ENCODE measurements at regions not wholly inside any gene's neighbourhood (a gene's known extent, or its start where the extent isn't known, plus 50 kb on each side); places are given as distances from the start of the nearest gene placed in this dataset.
A peak's percentile ranks its signal among the peaks of the same experiment; 100 is the strongest.

- 0 out of 2 replicates have a peak, but pooled peaks cover 3% of the 10 kb centered on the region for H3K4me1 ChIP-seq (ENCODE audit: control insufficient read depth, insufficient read depth, low read length)
- no peak overlapping the region for H3K27ac ChIP-seq (ENCODE audit: extremely low read depth, low read depth, low read length)
- TF ChIP-seq ZNF692 (tag by site-specific recombination; IDR thresholded peaks at IDR 0.05) (no peak), OVOL3 (tag by site-specific recombination; IDR thresholded peaks at IDR 0.05) (no peak), ELK4 (IDR thresholded peaks at IDR 0.05; ENCODE audit: borderline replicate concordance, low read depth, low read length) (no peak), ZNF324 (tag by site-specific recombination; IDR thresholded peaks at IDR 0.05) (no peak), SP3 (tag by site-specific recombination; IDR thresholded peaks at IDR 0.05) (no peak), KLF8 (tag by site-specific recombination; IDR thresholded peaks at IDR 0.05) (no peak), ZNF155 (tag by site-specific recombination; IDR thresholded peaks at IDR 0.05) (no peak), ZNF239 (tag by site-specific recombination; IDR thresholded peaks at IDR 0.05) (no peak)
- TF ChIP-seq, protein P1, sequence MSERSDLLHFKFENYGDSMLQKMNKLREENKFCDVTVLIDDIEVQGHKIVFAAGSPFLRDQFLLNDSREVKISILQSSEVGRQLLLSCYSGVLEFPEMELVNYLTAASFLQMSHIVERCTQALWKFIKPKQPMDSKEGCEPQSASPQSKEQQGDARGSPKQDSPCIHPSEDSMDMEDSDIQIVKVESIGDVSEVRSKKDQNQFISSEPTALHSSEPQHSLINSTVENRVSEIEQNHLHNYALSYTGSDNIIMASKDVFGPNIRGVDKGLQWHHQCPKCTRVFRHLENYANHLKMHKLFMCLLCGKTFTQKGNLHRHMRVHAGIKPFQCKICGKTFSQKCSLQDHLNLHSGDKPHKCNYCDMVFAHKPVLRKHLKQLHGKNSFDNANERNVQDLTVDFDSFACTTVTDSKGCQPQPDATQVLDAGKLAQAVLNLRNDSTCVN (tag by site-specific recombination; optimal IDR thresholded peaks at IDR 0.05), result no peak
- TF ChIP-seq, protein P2, sequence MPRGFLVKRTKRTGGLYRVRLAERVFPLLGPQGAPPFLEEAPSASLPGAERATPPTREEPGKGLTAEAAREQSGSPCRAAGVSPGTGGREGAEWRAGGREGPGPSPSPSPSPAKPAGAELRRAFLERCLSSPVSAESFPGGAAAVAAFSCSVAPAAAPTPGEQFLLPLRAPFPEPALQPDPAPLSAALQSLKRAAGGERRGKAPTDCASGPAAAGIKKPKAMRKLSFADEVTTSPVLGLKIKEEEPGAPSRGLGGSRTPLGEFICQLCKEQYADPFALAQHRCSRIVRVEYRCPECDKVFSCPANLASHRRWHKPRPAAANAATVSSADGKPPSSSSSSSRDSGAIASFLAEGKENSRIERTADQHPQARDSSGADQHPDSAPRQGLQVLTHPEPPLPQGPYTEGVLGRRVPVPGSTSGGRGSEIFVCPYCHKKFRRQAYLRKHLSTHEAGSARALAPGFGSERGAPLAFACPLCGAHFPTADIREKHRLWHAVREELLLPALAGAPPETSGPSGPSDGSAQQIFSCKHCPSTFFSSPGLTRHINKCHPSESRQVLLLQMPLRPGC (tag by site-specific recombination; IDR thresholded peaks at IDR 0.05), result no peak
- POLR2A ChIA-PET, result no interaction called here
- CTCF ChIA-PET, result interaction anchor here (0.6 kb wide), 1 partner anchor 536 kb away, joined by 3 read pairs; no protein-coding TSS in a partner anchor
- no peaks in the 10 kb centered on the region for H3K9me3 ChIP-seq (ENCODE audit: control insufficient read depth, insufficient read depth, low read depth, low read length)
- no peaks in the 10 kb centered on the region for H3K36me3 ChIP-seq (ENCODE audit: control insufficient read depth in 2 of 2, insufficient read depth in 1 of 2, low read length in 2 of 2)
- H3K4me3 ChIP-seq (ENCODE audit: low read depth, low read length), result no peak overlapping the region
These were observed 96.8 kb upstream of the IFNG-AS1 start for GRCh38 chr12:67892259-67893021.

- ChIA-PET CTCF (interaction anchor here (0.6 kb wide), 1 partner anchor 536 kb away, joined by 3 read pairs; no protein-coding TSS in a partner anchor), POLR2A (no interaction called here)
- H3K36me3 ChIP-seq (ENCODE audit: control insufficient read depth in 2 of 2, insufficient read depth in 1 of 2, low read length in 2 of 2), result no peaks in the 10 kb centered on the region
- H3K4me1 ChIP-seq (ENCODE audit: control insufficient read depth, insufficient read depth, low read length), result 0 out of 2 replicates have a peak, but pooled peaks cover 3% of the 10 kb centered on the region
- no peaks in the 10 kb centered on the region for H3K9me3 ChIP-seq (ENCODE audit: control insufficient read depth, insufficient read depth, low read depth, low read length)
- H3K4me3 ChIP-seq (ENCODE audit: low read depth, low read length), result no peak overlapping the region
- H3K27ac ChIP-seq (ENCODE audit: extremely low read depth, low read depth, low read length), result no peak overlapping the region
- no peak for TF ChIP-seq KLF9 (tag by site-specific recombination; IDR thresholded peaks at IDR 0.05; ENCODE audit: low read depth)
- no peak for TF ChIP-seq TCF7L2 (IDR thresholded peaks at IDR 0.05; ENCODE audit: borderline replicate concordance, low read depth, low read length)
- TF ChIP-seq ZFHX2 (tag by site-specific recombination; conservative IDR thresholded peaks at IDR 0.05), result no peak
- no peak for TF ChIP-seq ZNF777 (tag by site-specific recombination; IDR thresholded peaks at IDR 0.05; ENCODE audit: borderline replicate concordance)
- TF ChIP-seq ZBTB7A (tag by site-specific recombination; IDR thresholded peaks at IDR 0.05; ENCODE audit: low read depth), result no peak
- TF ChIP-seq ZNF658 (tag by site-specific recombination; IDR thresholded peaks at IDR 0.05), result no peak
- peak; percentile 86 for TF ChIP-seq SCRT2 (tag by site-specific recombination; IDR thresholded peaks at IDR 0.05)
- no peak for TF ChIP-seq ZSCAN16 (tag by site-specific recombination; IDR thresholded peaks at IDR 0.05)
- no peak for TF ChIP-seq RBAK (tag by site-specific recombination; IDR thresholded peaks at IDR 0.05)
- no peak for TF ChIP-seq ZNF660 (tag by site-specific recombination; IDR thresholded peaks at IDR 0.05)
- no peak for TF ChIP-seq ZNF341 (tag by site-specific recombination; IDR thresholded peaks at IDR 0.05; ENCODE audit: low read depth)
- no peak for TF ChIP-seq ZNF214 (tag by site-specific recombination; IDR thresholded peaks at IDR 0.05; ENCODE audit: borderline replicate concordance)
- TF ChIP-seq ZNF202 (tag by site-specific recombination; IDR thresholded peaks at IDR 0.05; ENCODE audit: borderline replicate concordance), result no peak
- TF ChIP-seq, protein P3, sequence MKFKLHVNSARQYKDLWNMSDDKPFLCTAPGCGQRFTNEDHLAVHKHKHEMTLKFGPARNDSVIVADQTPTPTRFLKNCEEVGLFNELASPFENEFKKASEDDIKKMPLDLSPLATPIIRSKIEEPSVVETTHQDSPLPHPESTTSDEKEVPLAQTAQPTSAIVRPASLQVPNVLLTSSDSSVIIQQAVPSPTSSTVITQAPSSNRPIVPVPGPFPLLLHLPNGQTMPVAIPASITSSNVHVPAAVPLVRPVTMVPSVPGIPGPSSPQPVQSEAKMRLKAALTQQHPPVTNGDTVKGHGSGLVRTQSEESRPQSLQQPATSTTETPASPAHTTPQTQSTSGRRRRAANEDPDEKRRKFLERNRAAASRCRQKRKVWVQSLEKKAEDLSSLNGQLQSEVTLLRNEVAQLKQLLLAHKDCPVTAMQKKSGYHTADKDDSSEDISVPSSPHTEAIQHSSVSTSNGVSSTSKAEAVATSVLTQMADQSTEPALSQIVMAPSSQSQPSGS (tag by site-specific recombination; IDR thresholded peaks at IDR 0.05; ENCODE audit: low read depth), result 0 out of 2 replicates have a peak, but pooled peaks have one; percentile 36
- TF ChIP-seq, protein P4, sequence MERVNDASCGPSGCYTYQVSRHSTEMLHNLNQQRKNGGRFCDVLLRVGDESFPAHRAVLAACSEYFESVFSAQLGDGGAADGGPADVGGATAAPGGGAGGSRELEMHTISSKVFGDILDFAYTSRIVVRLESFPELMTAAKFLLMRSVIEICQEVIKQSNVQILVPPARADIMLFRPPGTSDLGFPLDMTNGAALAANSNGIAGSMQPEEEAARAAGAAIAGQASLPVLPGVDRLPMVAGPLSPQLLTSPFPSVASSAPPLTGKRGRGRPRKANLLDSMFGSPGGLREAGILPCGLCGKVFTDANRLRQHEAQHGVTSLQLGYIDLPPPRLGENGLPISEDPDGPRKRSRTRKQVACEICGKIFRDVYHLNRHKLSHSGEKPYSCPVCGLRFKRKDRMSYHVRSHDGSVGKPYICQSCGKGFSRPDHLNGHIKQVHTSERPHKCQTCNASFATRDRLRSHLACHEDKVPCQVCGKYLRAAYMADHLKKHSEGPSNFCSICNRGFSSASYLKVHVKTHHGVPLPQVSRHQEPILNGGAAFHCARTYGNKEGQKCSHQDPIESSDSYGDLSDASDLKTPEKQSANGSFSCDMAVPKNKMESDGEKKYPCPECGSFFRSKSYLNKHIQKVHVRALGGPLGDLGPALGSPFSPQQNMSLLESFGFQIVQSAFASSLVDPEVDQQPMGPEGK (tag by site-specific recombination; IDR thresholded peaks at IDR 0.05), result no peak
- TF ChIP-seq ZNF473 (tag by site-specific recombination; IDR thresholded peaks at IDR 0.05), result no peak
These were observed 96.1 kb upstream of the IFNG-AS1 start for GRCh38 chr12:67893022-67893580.

All from HEK293 (cell line).